OCI-M2 (cell line): ENCODE measurements at regions not wholly inside any gene's neighbourhood (a gene's known extent, or its start where the extent isn't known, plus 50 kb on each side); places are given as distances from the start of the nearest gene placed in this dataset.

Source experiments
- DNase-seq: peaks from one replicate; lab custom pipeline; 2025; ENCODE audit not compliant: unreplicated experiment; lab: John Stamatoyannopoulos, UW

DNA sequence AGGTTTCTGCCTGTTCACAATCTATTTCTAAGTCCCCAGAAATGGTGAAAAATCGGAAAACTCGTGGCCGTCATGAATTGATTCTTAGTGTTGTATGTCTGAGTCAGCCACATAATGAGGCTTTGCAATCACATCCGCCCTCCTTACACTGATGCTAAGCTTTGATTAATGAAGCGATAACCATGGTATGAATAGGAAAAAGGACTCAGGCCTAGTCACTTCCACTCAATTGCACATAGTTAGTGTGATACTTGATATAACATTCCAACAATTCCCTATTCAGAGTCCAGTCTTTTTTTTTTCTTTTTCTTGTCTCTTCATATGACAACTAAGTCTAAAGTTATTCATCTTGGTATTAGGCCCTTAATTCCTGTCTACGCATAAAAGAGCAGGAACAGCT is 1231.0 kb downstream of the VRK1 start:
- no peak for DNase-seq

GRCh38 chr14:98035396-98035795 is 1236.6 kb downstream of the BCL11B start:
- DNase-seq = no peak

DNA sequence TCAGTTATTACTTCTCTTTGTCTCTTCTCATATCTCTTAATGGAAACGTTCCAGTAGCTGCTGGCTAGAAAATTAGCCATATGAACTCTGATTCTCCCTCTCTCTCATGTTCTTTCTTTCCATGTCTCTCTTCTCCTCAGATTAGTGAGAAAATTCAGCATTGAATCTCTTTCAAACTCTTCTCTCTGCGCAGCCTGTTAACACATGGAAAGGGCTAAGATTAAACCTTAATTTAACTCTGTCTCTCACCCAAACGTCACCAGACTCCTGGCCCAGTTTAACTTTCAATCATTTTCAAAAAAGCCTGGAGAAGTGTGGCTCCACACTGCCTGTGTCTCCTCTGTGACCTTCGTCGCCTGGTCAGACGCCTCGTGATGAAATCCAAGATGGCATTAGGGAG is 1234.2 kb downstream of the BCL11B start:
- no peak for DNase-seq

- DNase-seq = no peak
Observed at GRCh38 chr14:98056946-98057345, 1215.1 kb downstream of the BCL11B start.

DNA sequence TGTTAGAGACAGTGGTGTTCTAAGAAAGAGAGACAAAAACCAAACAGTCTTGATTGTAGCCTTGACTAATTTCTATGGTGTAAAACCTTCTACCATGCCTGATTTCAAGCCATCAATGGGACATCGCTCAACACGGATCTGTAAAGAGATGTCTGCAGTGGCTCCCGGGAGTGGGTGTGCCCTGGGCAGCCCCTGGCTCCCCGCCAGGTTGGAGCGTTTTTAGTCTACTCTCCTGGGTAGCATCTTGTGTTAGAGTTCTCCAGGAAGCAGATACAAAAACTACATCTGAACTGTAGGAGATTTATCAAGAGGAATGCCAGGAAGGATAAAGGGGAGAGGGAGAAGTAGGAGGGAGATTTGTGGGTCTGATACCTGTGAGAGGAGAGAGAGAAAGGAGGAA is 1212.9 kb downstream of the BCL11B start:
- DNase-seq = no peak

DNA sequence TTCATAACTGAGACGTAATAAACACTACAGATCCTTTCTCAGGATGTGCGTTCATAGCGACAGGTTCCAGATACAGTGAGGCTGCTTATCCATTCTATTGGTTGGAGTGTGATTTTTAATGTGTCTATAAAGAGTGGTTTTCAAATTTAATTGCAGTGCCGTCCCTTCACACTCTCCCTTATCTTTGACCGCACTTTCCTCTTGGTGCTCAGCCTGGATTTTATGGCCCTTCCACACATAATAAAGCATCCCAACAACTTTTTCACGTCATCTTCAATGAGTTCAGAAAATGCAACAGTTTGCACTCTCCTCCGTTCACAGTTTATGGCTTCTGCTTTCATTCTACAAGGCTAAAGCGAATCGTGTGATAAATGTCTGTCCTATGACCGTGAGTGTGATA is 1209.9 kb downstream of the BCL11B start:
- DNase-seq = no peak

GRCh38 chr14:98069712-98070171 is 1202.3 kb downstream of the BCL11B start:
- no peak for DNase-seq

DNA sequence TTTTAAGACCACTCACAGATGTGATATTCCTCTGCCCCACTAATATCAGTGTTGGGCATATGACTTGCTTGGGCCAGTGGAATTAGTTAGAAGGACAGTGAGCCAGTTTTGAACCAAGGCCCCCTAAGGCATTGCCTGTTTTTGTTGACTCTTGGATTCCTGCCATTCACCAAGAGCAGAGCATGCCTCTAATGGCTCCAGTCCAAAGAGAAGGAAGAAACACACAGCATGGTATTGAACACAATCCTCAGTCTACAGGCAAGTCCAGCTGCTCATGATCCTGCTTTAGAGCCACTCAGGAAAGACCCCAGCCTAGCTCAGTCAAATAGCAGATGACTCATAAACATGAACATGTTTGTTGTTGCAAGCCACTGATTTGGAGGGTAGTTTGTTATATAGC is 1201.5 kb downstream of the BCL11B start:
- no peak for DNase-seq

GRCh38 chr14:98074111-98074510 is 1197.9 kb downstream of the BCL11B start:
- no peak for DNase-seq

DNA sequence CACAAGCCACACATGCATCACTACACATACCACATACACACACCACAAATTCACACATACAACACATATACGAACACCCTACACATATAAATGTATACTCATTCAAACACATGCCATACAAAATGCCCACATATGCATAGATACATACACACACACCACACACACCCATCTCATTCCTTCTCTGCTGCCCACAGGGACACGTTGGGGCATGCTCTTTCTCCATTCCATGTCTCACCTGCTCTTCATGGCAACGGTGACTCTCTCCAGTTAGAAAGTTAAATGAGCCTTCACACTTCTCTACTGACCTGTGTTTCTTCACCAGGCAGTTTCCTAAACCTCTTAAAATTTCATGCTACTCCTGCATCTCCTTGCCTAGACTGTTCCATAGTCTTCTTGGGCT is 1194.8 kb downstream of the BCL11B start:
- DNase-seq = no peak

GRCh38 chr14:98082833-98083232 is 1189.2 kb downstream of the BCL11B start:
- DNase-seq = no peak

- no peak for DNase-seq
Observed at GRCh38 chr14:98085751-98086150, 1186.2 kb downstream of the BCL11B start.

DNA sequence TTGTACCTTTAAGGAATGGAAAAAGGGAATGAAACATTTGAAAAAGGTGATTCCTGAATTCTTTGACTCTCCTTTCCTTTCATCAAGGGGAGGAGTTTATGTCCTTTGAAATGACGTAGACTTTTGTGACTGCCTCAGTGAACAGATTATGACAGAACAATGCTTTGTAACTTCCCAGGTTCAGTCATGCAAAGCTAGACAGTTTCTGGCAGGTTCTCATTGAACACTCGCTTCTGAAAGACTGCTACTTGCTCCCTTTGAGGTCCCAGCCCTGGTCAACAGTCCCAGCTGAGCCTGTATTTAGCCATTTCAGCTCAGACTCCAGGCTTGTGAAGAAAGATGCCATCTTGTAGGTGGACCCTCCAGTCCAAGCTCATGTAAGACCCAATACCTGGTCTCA is 1178.9 kb downstream of the BCL11B start:
- no peak for DNase-seq

DNA sequence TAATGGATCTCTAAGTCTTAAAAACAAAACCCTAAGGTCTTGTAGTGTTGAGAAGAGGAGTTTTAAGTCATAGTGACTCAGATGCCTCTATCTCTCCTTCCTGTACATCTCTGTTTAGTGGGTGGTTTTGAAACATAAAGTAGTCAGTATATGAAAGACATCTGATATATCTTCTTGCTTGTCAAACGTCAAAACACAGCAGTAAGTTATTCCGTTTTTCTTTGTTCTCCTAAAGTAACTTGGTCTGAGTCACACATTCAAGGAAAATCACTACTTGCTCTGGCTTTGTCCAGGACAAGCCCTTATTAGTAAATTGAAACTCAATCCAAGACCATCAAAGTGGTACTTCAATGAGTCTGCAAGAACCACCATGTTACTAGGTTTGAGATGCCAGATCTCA is 1172.5 kb downstream of the BCL11B start:
- no peak for DNase-seq

DNA sequence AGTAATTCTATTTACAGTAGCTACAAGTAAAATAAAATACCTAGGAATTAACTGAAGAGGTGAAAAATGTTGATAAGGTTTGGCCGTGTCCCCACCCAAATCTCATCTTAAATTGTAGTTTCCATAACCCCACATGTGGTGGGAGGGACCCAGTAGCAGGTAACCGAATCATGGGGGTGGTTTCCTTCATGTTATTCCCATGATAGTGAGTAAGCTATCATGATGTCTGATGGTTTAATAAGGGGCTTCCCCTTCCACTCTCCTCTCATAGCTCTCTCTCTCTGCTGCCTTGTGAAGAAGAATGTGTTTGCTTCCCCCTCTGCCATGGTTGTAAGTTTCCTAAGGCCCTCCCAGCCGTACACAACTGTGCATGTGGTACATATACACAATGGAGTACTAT is 1170.7 kb downstream of the BCL11B start:
- DNase-seq = no peak

GRCh38 chr14:98103705-98104104 is 1168.3 kb downstream of the BCL11B start:
- DNase-seq = no peak

GRCh38 chr14:98109326-98109725 is 1162.7 kb downstream of the BCL11B start:
- no peak for DNase-seq

- DNase-seq = no peak
Observed at GRCh38 chr14:98112194-98112780, 1159.7 kb downstream of the BCL11B start.

- no peak for DNase-seq
Observed at GRCh38 chr14:98114122-98114895, 1157.7 kb downstream of the BCL11B start.

DNA sequence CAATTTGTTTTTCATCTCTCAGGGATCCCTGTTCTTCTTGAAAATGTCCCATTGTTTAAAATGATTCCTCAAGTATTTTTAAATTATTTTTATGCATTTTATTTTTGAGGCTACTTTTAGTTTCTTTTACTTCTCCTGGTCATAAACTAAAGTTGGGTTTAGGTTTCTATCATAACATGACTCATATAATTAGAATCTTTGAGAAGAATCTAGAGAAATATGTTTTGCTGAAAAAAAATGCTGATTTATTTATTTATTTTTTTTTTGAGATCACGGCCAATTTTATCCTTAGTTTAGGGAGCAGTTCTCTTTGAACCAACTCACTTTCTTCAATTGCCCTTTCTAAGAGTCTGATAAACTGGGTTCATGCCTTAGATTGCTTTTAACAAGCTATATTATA is 1157.1 kb downstream of the BCL11B start:
- no peak for DNase-seq

DNA sequence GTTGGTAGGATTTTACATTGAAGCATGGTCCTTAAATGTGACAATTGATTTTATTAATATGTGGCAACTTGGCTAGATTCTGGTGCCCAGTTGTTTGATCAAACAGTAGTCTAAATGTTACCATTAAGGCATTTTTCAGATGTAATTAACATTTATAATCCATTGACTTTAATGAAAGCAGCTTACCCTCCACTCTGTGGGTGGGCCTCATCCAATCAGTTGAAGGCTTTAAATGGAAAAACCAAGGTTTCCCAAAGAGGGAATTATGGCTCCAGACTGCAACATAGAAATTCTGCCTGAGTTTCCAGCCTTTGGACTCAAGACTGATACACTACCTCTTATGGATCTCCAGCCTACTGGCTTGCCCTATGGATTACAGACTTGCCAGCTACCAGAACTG is 1153.2 kb downstream of the BCL11B start:
- no peak for DNase-seq

GRCh38 chr14:98119739-98120138 is 1152.3 kb downstream of the BCL11B start:
- no peak for DNase-seq
